Right ventricle myocardium inferior (tissue), 1 donor: ENCODE measurements at regions not wholly inside any gene's neighbourhood (a gene's known extent, or its start where the extent isn't known, plus 50 kb on each side); places are given as distances from the start of the nearest gene placed in this dataset.
"Not testable (repeated sequence)": the region's sequence is repeated elsewhere in the genome, so short reads cannot be mapped to it uniquely, and the experiment has no call there.

ENCODE experiments used
- ATAC-seq: fragments of 200-7000 bp; cut with Tn5 transposase; one replicate; pipeline ENCODE4 v1.9.1; 2020; ENCODE audit warnings: mild to moderate bottlenecking, moderate library complexity
- DNase-seq: peaks from one replicate; pipeline ENCODE4 v3.0.0; 2021; ENCODE audit errors: missing footprints
- intact Hi-C: fragments of 100-400 bp; cut with DNase I; formaldehyde crosslinking; loops from one replicate; pipeline ENCODE4 v1.11.0; 2022
- donor health status: DM: no; HTN: yes; CAD: no; lungs with severe emphysema.

DNA sequence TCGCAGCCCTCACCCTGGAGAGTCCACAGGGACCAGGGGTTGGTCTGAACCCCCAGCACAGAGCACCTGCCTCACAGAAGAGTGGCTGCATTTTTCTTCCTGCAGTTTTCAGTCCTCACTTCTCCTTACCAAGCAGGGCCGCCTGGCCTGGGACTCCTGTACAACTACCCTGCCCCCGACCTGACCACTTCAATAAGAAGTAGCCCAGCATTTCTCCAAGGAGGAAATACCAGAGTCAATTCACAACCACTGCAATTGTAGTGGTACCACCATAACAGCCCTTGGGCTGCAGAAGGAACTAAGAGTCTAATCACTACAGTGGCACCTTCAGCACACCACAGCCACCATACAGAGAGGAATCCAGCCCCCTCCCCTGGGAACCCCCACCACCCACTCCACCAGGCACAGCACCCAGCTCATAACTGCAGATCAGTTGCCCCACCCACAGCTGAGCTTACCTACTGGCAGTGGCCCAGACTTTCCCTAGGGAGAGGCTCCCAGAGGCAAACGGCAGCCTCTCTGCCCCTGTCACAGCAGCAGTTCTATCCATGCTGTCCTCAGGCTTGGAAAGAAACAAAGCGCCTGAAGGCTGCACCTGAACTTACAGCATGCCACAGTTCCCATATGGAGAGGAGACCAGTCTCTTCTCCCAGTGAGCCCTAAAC lies 223.3 kb upstream of the DUSP22 start:
- intact Hi-C loops, ATAC-seq: not testable (repeated sequence)
- DNase-seq, result peak; percentile 11
